ENCODE measurements at regions not wholly inside any gene's neighbourhood (a gene's known extent, or its start where the extent isn't known, plus 50 kb on each side); places are given as distances from the start of the nearest gene placed in this dataset.

- Mint-ChIP-seq H3K36me3 (ENCODE audit: low read depth) (no peaks in the 10 kb centered on the region), H3K4me3 (no peak overlapping the region), H3K9me3 (no peaks in the 10 kb centered on the region), H3K4me1 (no peaks in the 10 kb centered on the region), H3K27ac (ENCODE audit: unreplicated experiment) (no peak overlapping the region), H3K27me3 (ENCODE audit: low read depth) (no peaks in the 10 kb centered on the region)
- no peak for TF ChIP-seq CTCF (conservative IDR thresholded peaks at IDR 0.05)
- no peak for DNase-seq (ENCODE audit: low read depth, low spot score)
These were observed 1340.1 kb upstream of the EPHA6 start for GRCh38 chr3:95474338-95474737.

- no peaks in the 10 kb centered on the region for H3K27me3 Mint-ChIP-seq (ENCODE audit: low read depth)
- H3K4me1 Mint-ChIP-seq, result no peaks in the 10 kb centered on the region
- no peak overlapping the region for H3K4me3 Mint-ChIP-seq
- no peak overlapping the region for H3K27ac Mint-ChIP-seq (ENCODE audit: unreplicated experiment)
- no peak for TF ChIP-seq CTCF (conservative IDR thresholded peaks at IDR 0.05)
- H3K9me3 Mint-ChIP-seq, result no peaks in the 10 kb centered on the region
- no peaks in the 10 kb centered on the region for H3K36me3 Mint-ChIP-seq (ENCODE audit: low read depth)
- no peak for DNase-seq (ENCODE audit: low read depth, low spot score)
These were observed 1337.9 kb upstream of the EPHA6 start for GRCh38 chr3:95476534-95476933.

- Mint-ChIP-seq H3K4me1 (no peaks in the 10 kb centered on the region), H3K36me3 (ENCODE audit: low read depth) (no peaks in the 10 kb centered on the region), H3K9me3 (no peaks in the 10 kb centered on the region), H3K27ac (ENCODE audit: unreplicated experiment) (no peak overlapping the region), H3K4me3 (no peak overlapping the region), H3K27me3 (ENCODE audit: low read depth) (no peaks in the 10 kb centered on the region)
- no peak for DNase-seq (ENCODE audit: low read depth, low spot score)
- TF ChIP-seq CTCF (conservative IDR thresholded peaks at IDR 0.05), result no peak
These were observed 1308.2 kb upstream of the EPHA6 start for GRCh38 chr3:95506174-95506573.

- H3K4me3 Mint-ChIP-seq, result no peak overlapping the region
- H3K27ac Mint-ChIP-seq (ENCODE audit: unreplicated experiment), result no peak overlapping the region
- H3K4me1 Mint-ChIP-seq, result no peaks in the 10 kb centered on the region
These were observed 1306.3 kb upstream of the EPHA6 start for GRCh38 chr3:95508124-95508523.

GRCh38 chr3:95511828-95512227 lies 1302.6 kb upstream of the EPHA6 start:
- H3K36me3 Mint-ChIP-seq (ENCODE audit: low read depth), result no peaks in the 10 kb centered on the region
- H3K27ac Mint-ChIP-seq (ENCODE audit: unreplicated experiment), result no peak overlapping the region
- no peak for TF ChIP-seq CTCF (conservative IDR thresholded peaks at IDR 0.05)
- H3K27me3 Mint-ChIP-seq (ENCODE audit: low read depth), result no peaks in the 10 kb centered on the region
- H3K4me3 Mint-ChIP-seq, result no peak overlapping the region
- no peak for DNase-seq (ENCODE audit: low read depth, low spot score)
- no peaks in the 10 kb centered on the region for H3K4me1 Mint-ChIP-seq
- no peaks in the 10 kb centered on the region for H3K9me3 Mint-ChIP-seq

More at GRCh38 chr3:95508124-95508523, 1306.3 kb upstream of the EPHA6 start:
- no peak for TF ChIP-seq CTCF (conservative IDR thresholded peaks at IDR 0.05)
- Mint-ChIP-seq H3K36me3 (ENCODE audit: low read depth) (no peaks in the 10 kb centered on the region), H3K9me3 (no peaks in the 10 kb centered on the region), H3K27me3 (ENCODE audit: low read depth) (no peaks in the 10 kb centered on the region)
- DNase-seq (ENCODE audit: low read depth, low spot score), result no peak

GRCh38 chr3:95514260-95514659 lies 1300.1 kb upstream of the EPHA6 start:
- no peaks in the 10 kb centered on the region for H3K36me3 Mint-ChIP-seq (ENCODE audit: low read depth)
- no peak for DNase-seq (ENCODE audit: low read depth, low spot score)
- H3K9me3 Mint-ChIP-seq, result no peaks in the 10 kb centered on the region
- no peak for TF ChIP-seq CTCF (conservative IDR thresholded peaks at IDR 0.05)
- no peaks in the 10 kb centered on the region for H3K27me3 Mint-ChIP-seq (ENCODE audit: low read depth)
- no peaks in the 10 kb centered on the region for H3K4me1 Mint-ChIP-seq
- no peak overlapping the region for H3K27ac Mint-ChIP-seq (ENCODE audit: unreplicated experiment)
- H3K4me3 Mint-ChIP-seq, result no peak overlapping the region

Measured in neural crest cell (in vitro differentiated cells).